Breast epithelium (tissue), 3 donors: ENCODE measurements at regions not wholly inside any gene's neighbourhood (a gene's known extent, or its start where the extent isn't known, plus 50 kb on each side); places are given as distances from the start of the nearest gene placed in this dataset.

Experiments used
- POLR2A ChIP-seq: fragments of 450-650 bp; IDR thresholded peaks from one replicate; pipeline ENCODE4 v1.6.1; 2016; ENCODE audit warnings: antibody characterized with exemption, mild to moderate bottlenecking, moderate library complexity
- POLR2AphosphoS5 ChIP-seq, 3 donors: sonication (generic); formaldehyde crosslinking; IDR thresholded peaks; one replicate each; pipeline ENCODE4 v1.6.1; 2017; ENCODE audit warnings: antibody characterized with exemption in 3 of 3
- TF ChIP-seq, protein P1 (sequence below), 3 donors: fragments of 450-650 bp; IDR thresholded peaks; one replicate each; pipeline ENCODE4 v1.5.1; 2016 to 2017; ENCODE audit warnings: antibody characterized with exemption in 3 of 3, mild to moderate bottlenecking in 3 of 3, moderate library complexity in 3 of 3

DNA sequence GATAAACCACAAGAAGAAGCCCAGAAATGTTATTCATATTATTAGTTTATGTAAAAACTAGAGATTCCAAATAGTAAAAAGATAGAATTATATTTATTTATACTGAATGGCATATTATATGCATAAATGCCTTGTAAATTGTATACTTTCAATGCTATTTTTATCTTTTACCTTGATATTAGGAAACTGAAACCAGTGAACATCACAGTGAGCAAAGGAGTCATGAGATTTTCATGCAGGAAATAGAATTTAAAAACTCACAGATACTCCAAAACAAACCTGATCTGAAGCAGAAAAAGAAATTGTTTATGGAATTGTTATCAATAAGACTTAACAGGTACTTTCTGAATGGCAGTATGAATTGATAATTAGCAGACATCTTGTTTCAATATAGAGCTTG, 207.3 kb upstream of the CENPE start:
- TF ChIP-seq POLR2A (no peak), POLR2AphosphoS5 (IDR thresholded peaks at IDR 0.05) (no peak)
- TF ChIP-seq, protein P1, sequence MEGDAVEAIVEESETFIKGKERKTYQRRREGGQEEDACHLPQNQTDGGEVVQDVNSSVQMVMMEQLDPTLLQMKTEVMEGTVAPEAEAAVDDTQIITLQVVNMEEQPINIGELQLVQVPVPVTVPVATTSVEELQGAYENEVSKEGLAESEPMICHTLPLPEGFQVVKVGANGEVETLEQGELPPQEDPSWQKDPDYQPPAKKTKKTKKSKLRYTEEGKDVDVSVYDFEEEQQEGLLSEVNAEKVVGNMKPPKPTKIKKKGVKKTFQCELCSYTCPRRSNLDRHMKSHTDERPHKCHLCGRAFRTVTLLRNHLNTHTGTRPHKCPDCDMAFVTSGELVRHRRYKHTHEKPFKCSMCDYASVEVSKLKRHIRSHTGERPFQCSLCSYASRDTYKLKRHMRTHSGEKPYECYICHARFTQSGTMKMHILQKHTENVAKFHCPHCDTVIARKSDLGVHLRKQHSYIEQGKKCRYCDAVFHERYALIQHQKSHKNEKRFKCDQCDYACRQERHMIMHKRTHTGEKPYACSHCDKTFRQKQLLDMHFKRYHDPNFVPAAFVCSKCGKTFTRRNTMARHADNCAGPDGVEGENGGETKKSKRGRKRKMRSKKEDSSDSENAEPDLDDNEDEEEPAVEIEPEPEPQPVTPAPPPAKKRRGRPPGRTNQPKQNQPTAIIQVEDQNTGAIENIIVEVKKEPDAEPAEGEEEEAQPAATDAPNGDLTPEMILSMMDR (IDR thresholded peaks at IDR 0.05) = no peak
